Amniotic epithelial cell (primary cell): ENCODE measurements at regions not wholly inside any gene's neighbourhood (a gene's known extent, or its start where the extent isn't known, plus 50 kb on each side); places are given as distances from the start of the nearest gene placed in this dataset.
"Not testable (repeated sequence)": the region's sequence is repeated elsewhere in the genome, so short reads cannot be mapped to it uniquely, and the experiment has no call there.

Experiments
- DNase-seq: peaks from one replicate; pipeline ENCODE4 v3.0.0-alpha.2; 2010; ENCODE audit warnings: low read depth

GRCh38 chr11:19625438-19625837 lies 87.2 kb upstream of the NAV2 start:
- no peak for DNase-seq

- DNase-seq = no peak
Observed at GRCh38 chr11:19617696-19618523, 94.7 kb upstream of the NAV2 start.

GRCh38 chr11:19615341-19616183 lies 97.1 kb upstream of the NAV2 start:
- DNase-seq = no peak

GRCh38 chr11:19614370-19614940 lies 98.2 kb upstream of the NAV2 start:
- DNase-seq = no peak

- not testable (repeated sequence) for DNase-seq
Observed at GRCh38 chr11:19612025-19612424, 100.6 kb upstream of the NAV2 start.

- DNase-seq = peak; percentile 79
Observed at GRCh38 chr11:19607656-19608360, 104.8 kb upstream of the NAV2 start.

GRCh38 chr11:19606856-19607655 lies 105.6 kb upstream of the NAV2 start:
- DNase-seq = no peak

GRCh38 chr11:19605520-19606371 lies 106.9 kb upstream of the NAV2 start:
- peak; percentile 39 for DNase-seq

- no peak for DNase-seq
Observed at GRCh38 chr11:19604679-19605375, 107.8 kb upstream of the NAV2 start.

GRCh38 chr11:19603771-19604170 lies 108.9 kb upstream of the NAV2 start:
- no peak for DNase-seq

GRCh38 chr11:19602891-19603290 lies 109.7 kb upstream of the NAV2 start:
- DNase-seq = no peak

- DNase-seq = no peak
Observed at GRCh38 chr11:19602406-19602805, 110.2 kb upstream of the NAV2 start.

GRCh38 chr11:19601235-19601634 lies 111.4 kb upstream of the NAV2 start:
- DNase-seq = no peak

GRCh38 chr11:19599681-19600080 lies 113.0 kb upstream of the NAV2 start:
- no peak for DNase-seq

- DNase-seq = no peak
Observed at GRCh38 chr11:19598876-19599486, 113.7 kb upstream of the NAV2 start.

- DNase-seq = no peak
Observed at GRCh38 chr11:19598456-19598855, 114.2 kb upstream of the NAV2 start.

GRCh38 chr11:19597876-19598275 lies 114.8 kb upstream of the NAV2 start:
- peak; percentile 17 for DNase-seq

GRCh38 chr11:19597206-19597605 lies 115.4 kb upstream of the NAV2 start:
- peak; percentile 51 for DNase-seq
